Epithelial cell of proximal tubule (primary cell): ENCODE measurements at regions not wholly inside any gene's neighbourhood (a gene's known extent, or its start where the extent isn't known, plus 50 kb on each side); places are given as distances from the start of the nearest gene placed in this dataset.
"Not testable (repeated sequence)": the region's sequence is repeated elsewhere in the genome, so short reads cannot be mapped to it uniquely, and the experiment has no call there.

Experiments
- DNase-seq: peaks from one replicate; pipeline ENCODE4 v3.0.0-alpha.2; 2011; ENCODE audit warnings: low read depth
- H3K4me3 ChIP-seq: 2 replicates; pipeline ENCODE4 v1.5.1; 2011; ENCODE audit warnings: low read depth, mild to moderate bottlenecking, low read length
- TF ChIP-seq, protein P1 (sequence below): conservative IDR thresholded peaks from 2 replicates; pipeline ENCODE4 v1.5.1; 2012; ENCODE audit warnings: low read depth, mild to moderate bottlenecking, low read length

DNA sequence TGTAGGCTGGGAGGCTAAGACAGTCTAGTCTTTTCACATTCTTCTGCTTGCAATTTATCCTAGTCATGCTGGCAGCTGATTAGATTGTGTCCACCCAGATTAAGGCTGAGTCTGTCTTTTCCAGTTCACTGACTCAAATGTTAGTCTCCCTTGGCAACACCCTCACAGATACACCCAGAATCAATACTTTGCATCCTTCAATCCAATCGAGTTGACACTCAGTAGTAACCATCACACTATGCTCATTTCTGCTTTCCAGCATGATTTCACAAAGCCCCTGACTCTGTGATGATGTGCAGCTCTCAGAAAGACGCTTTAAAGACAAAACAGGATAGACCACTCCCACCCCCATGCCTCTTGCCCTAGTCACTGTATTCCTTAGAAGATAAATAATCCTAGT, 693.0 kb downstream of the HTR1B start:
- H3K4me3 ChIP-seq: no peak overlapping the region
- DNase-seq: no peak
- TF ChIP-seq, protein P1, sequence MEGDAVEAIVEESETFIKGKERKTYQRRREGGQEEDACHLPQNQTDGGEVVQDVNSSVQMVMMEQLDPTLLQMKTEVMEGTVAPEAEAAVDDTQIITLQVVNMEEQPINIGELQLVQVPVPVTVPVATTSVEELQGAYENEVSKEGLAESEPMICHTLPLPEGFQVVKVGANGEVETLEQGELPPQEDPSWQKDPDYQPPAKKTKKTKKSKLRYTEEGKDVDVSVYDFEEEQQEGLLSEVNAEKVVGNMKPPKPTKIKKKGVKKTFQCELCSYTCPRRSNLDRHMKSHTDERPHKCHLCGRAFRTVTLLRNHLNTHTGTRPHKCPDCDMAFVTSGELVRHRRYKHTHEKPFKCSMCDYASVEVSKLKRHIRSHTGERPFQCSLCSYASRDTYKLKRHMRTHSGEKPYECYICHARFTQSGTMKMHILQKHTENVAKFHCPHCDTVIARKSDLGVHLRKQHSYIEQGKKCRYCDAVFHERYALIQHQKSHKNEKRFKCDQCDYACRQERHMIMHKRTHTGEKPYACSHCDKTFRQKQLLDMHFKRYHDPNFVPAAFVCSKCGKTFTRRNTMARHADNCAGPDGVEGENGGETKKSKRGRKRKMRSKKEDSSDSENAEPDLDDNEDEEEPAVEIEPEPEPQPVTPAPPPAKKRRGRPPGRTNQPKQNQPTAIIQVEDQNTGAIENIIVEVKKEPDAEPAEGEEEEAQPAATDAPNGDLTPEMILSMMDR: no peak

DNA sequence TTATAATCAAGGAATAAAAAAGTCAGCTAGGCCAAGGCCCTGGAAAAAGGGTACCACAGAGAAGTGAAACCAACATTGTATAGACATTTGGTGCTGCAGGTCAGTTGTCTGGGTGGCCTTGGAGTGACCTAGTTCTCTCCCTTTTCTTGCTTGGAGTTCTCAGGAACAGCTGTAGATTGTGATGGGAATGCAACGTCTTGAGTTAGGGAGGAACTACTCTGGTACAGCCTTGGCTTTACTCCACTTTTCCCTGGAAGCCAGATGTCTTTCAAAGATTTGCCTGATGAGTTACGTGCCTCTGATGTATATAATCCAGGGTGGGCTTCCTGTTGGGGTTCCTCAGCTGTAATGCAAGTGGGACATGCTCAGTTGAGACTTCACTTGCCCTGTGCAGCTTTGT, 694.7 kb downstream of the HTR1B start:
- TF ChIP-seq, protein P1: no peak
- H3K4me3 ChIP-seq: no peak overlapping the region
- DNase-seq: no peak

DNA sequence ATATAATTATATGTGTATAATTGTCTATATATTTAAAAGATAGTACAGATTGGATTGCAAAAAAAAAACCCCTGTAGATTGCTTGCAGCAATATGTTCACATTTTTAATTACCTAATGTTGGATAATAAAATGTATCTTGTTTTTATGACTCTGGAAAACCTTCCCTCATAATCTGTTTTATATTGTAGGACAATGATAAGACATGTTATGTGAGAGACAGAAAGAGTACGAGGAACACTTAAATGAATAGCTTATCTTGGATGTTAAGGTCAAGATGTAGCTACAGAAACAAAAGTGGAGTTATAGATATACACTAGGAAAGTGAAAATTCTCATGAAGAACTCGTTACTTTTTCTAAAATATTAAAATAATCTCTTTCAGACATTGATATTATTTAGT, 691.6 kb upstream of the IMPG1 start:
- TF ChIP-seq, protein P1: no peak
- no peak overlapping the region for H3K4me3 ChIP-seq
- no peak for DNase-seq

DNA sequence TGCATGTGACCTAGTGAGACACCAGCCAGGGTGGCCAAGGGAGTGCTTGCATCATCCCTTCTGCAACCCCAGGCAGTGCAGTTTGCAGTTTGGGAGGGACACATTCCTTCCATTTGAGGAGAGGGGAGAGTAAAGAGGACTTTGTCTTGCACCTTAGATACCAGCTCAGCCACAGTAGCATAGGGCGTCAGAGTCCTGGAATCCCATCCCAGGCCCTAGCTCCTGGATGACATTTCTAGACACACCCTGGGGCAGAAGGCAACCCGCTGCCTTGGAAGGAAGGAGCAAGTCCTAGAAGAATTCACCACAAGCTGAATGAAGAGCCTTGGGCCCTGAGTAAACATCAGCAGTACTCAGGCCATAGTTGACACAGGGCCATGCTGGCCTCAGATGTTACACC, 680.4 kb upstream of the IMPG1 start:
- TF ChIP-seq, protein P1: no peak
- DNase-seq: no peak
- no peak overlapping the region for H3K4me3 ChIP-seq

DNA sequence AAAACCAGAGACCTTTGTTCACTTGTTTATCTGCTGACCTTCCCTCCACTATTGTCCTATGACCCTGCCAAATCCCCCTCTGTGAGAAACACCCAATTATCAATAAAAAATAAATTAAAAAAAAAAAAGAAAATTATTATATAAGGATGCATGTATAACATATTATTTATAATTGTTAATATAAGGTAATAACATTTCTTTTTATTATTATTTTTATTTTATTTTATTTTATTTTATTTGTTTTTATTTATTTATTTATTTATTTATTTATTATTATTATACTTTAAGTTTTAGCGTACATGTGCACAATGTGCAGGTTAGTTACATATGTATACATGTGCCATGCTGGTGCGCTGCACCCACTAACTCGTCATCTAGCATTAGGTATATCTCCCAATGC, 672.9 kb upstream of the IMPG1 start:
- not testable (repeated sequence) for DNase-seq, H3K4me3 ChIP-seq

DNA sequence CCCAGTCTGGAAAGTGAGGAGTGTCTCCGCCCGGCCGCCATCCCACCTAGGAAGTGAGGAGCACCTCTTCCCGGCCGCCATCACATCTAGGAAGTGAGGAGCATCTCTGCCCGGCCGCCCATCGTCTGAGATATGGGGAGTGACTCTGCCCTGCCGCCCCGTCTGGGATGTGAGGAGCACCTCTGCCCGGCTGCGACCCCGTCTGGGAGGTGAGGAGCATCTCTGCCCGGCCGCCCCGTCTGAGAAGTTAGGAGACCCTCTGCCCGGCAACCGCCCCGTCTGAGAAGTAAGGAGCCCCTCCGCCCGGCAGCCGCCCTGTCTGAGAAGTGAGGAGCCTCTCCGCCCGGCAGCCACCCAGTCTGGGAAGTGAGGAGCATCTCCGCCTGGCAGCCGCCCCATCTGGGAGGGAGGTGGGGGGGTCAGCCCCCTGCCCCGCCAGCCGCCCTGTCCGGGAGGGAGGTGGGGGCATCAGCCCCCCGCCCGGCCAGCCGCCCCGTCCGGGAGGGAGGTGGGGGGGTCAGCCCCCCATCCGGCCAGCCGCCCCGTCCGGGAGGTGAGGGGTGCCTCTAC, 671.8 kb upstream of the IMPG1 start:
- not testable (repeated sequence) for DNase-seq, H3K4me3 ChIP-seq

DNA sequence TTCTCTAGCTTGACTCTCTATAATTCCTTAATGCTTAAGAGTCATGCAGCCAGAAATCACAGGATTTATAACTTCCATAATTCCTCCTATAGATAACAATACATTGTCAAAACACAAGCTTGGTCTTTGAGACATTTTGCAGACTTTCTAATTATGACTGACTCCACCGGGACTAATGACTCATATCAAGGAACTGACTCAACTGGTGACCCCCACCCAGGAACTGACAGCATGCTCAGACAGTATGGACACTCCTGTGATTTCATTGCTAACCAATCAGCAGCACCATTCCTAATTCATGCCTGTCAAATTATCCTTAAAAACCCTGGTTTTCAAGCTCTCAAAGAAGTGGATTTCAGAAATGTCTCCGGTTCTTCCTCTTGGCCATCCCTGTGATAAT, 670.5 kb upstream of the IMPG1 start:
- H3K4me3 ChIP-seq: no peak overlapping the region
- no peak for DNase-seq
- TF ChIP-seq, protein P1: no peak

DNA sequence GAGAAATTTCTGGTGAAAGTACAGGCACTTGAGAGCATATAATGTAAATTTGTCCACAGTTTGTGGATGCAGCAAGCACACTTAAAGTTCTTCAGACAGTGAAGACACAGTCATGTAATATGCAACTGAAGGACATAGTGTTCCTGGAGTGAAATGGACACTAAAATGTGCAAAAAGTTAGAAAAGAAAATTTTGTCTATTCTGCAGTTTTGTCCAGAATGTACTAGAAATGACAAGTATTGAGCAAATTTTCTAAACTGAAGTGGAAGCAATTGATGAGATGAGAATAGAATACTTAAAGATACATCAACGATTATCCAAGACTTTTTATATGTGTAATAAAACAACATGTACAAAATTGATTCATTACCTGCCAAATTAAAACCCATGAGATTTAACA, 647.0 kb upstream of the IMPG1 start:
- TF ChIP-seq, protein P1: no peak
- no peak for DNase-seq
- no peak overlapping the region for H3K4me3 ChIP-seq
